ENCODE measurements at regions not wholly inside any gene's neighbourhood (a gene's known extent, or its start where the extent isn't known, plus 50 kb on each side); places are given as distances from the start of the nearest gene placed in this dataset.
"Not testable (repeated sequence)": the region's sequence is repeated elsewhere in the genome, so short reads cannot be mapped to it uniquely, and the experiment has no call there.

DNA sequence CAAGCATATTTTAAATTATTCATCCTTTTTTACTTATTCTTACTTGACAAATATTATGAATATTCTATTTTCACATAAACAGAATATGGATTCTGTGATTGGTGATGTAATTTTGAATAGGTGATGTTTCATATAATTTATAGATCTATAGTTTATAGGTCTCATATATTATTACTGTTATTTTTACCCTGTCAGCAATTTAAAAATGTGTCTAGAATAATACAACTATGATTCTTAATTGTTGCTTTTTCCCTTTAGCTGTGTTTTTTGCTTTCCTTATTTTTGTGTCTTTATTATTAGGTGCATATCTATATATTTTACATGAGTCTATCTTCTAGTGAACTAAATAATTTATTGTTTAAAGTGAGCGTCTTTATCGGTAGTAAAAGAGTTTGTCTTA, 226.7 kb upstream of the FSIP2 start:
- no peak overlapping the region for H3K27ac ChIP-seq (ENCODE audit: low read depth in 1 of 2, low read length in 1 of 2)
- WGBS = 98% methylated on average over 2 of the region's 2 CpGs
- no peaks in the 10 kb centered on the region for H3K27me3 ChIP-seq (ENCODE audit: control insufficient read depth in 2 of 2, insufficient read depth in 1 of 2, low read length in 1 of 2)
- H3K4me3 ChIP-seq (ENCODE audit: low read length in 2 of 2) = no peak overlapping the region
- no peaks in the 10 kb centered on the region for H3K36me3 ChIP-seq (ENCODE audit: control insufficient read depth in 2 of 2, insufficient read depth in 2 of 2, low read length in 1 of 2)
- no peaks in the 10 kb centered on the region for H3K4me1 ChIP-seq (ENCODE audit: control insufficient read depth in 2 of 2, insufficient read depth in 2 of 2, low read length in 2 of 2)
- H3K9me3 ChIP-seq (ENCODE audit: control insufficient read depth in 2 of 2, insufficient read depth in 1 of 2, low read length in 1 of 2) = peaks cover 0 to 6% of the 10 kb centered on the region in 2 donors
- DNase-seq (ENCODE audit: low read depth in 6 of 9, low spot score in 9 of 9) = no peak

GRCh38 chr2:185522472-185522871, 216.1 kb upstream of the FSIP2 start:
- H3K27me3 ChIP-seq (ENCODE audit: control insufficient read depth in 2 of 2, insufficient read depth in 1 of 2, low read length in 1 of 2) = no peaks in the 10 kb centered on the region
- DNase-seq (ENCODE audit: low read depth in 6 of 9, low spot score in 9 of 9) = no peak
- WGBS = 78% methylated on average over 6 of the region's 6 CpGs
- no peak overlapping the region for H3K4me3 ChIP-seq (ENCODE audit: low read length in 2 of 2)
- peaks cover 0 to 10% of the 10 kb centered on the region in 2 donors for H3K9me3 ChIP-seq (ENCODE audit: control insufficient read depth in 2 of 2, insufficient read depth in 1 of 2, low read length in 1 of 2)
- no peaks in the 10 kb centered on the region for H3K36me3 ChIP-seq (ENCODE audit: control insufficient read depth in 2 of 2, insufficient read depth in 2 of 2, low read length in 1 of 2)
- H3K4me1 ChIP-seq (ENCODE audit: control insufficient read depth in 2 of 2, insufficient read depth in 2 of 2, low read length in 2 of 2) = no peaks in the 10 kb centered on the region
- no peak overlapping the region for H3K27ac ChIP-seq (ENCODE audit: low read depth in 1 of 2, low read length in 1 of 2)

- H3K9me3 ChIP-seq (ENCODE audit: control insufficient read depth in 2 of 2, insufficient read depth in 1 of 2, low read length in 1 of 2); DNase-seq (ENCODE audit: low read depth in 6 of 9, low spot score in 9 of 9); H3K27me3 ChIP-seq (ENCODE audit: control insufficient read depth in 2 of 2, insufficient read depth in 1 of 2, low read length in 1 of 2); H3K27ac ChIP-seq (ENCODE audit: low read depth in 1 of 2, low read length in 1 of 2); H3K4me1 ChIP-seq (ENCODE audit: control insufficient read depth in 2 of 2, insufficient read depth in 2 of 2, low read length in 2 of 2); H3K4me3 ChIP-seq (ENCODE audit: low read length in 2 of 2); H3K36me3 ChIP-seq (ENCODE audit: control insufficient read depth in 2 of 2, insufficient read depth in 2 of 2, low read length in 1 of 2): not testable (repeated sequence)
- 83% methylated on average over 2 of the region's 2 CpGs for WGBS
Observed at GRCh38 chr2:185524242-185524641, 214.4 kb upstream of the FSIP2 start.

GRCh38 chr2:185526161-185526560, 212.4 kb upstream of the FSIP2 start:
- H3K27ac ChIP-seq (ENCODE audit: low read depth in 1 of 2, low read length in 1 of 2) = no peak overlapping the region
- H3K4me3 ChIP-seq (ENCODE audit: low read length in 2 of 2) = no peak overlapping the region
- no peak for DNase-seq (ENCODE audit: low read depth in 6 of 9, low spot score in 9 of 9)
- no peaks in the 10 kb centered on the region for H3K36me3 ChIP-seq (ENCODE audit: control insufficient read depth in 2 of 2, insufficient read depth in 2 of 2, low read length in 1 of 2)
- H3K4me1 ChIP-seq (ENCODE audit: control insufficient read depth in 2 of 2, insufficient read depth in 2 of 2, low read length in 2 of 2) = no peaks in the 10 kb centered on the region
- H3K27me3 ChIP-seq (ENCODE audit: control insufficient read depth in 2 of 2, insufficient read depth in 1 of 2, low read length in 1 of 2) = no peaks in the 10 kb centered on the region
- H3K9me3 ChIP-seq (ENCODE audit: control insufficient read depth in 2 of 2, insufficient read depth in 1 of 2, low read length in 1 of 2) = no peaks in the 10 kb centered on the region
- WGBS = 97% methylated on average over 1 of the region's 1 CpG

GRCh38 chr2:185531721-185532120, 206.9 kb upstream of the FSIP2 start:
- no peaks in the 10 kb centered on the region for H3K27me3 ChIP-seq (ENCODE audit: control insufficient read depth in 2 of 2, insufficient read depth in 1 of 2, low read length in 1 of 2)
- H3K4me1 ChIP-seq (ENCODE audit: control insufficient read depth in 2 of 2, insufficient read depth in 2 of 2, low read length in 2 of 2) = no peaks in the 10 kb centered on the region
- H3K36me3 ChIP-seq (ENCODE audit: control insufficient read depth in 2 of 2, insufficient read depth in 2 of 2, low read length in 1 of 2) = no peaks in the 10 kb centered on the region
- 86% methylated on average over 2 of the region's 2 CpGs for WGBS
- no peak for DNase-seq (ENCODE audit: low read depth in 6 of 9, low spot score in 9 of 9)
- H3K4me3 ChIP-seq (ENCODE audit: low read length in 2 of 2) = no peak overlapping the region
- no peak overlapping the region for H3K27ac ChIP-seq (ENCODE audit: low read depth in 1 of 2, low read length in 1 of 2)
- no peaks in the 10 kb centered on the region for H3K9me3 ChIP-seq (ENCODE audit: control insufficient read depth in 2 of 2, insufficient read depth in 1 of 2, low read length in 1 of 2)

DNA sequence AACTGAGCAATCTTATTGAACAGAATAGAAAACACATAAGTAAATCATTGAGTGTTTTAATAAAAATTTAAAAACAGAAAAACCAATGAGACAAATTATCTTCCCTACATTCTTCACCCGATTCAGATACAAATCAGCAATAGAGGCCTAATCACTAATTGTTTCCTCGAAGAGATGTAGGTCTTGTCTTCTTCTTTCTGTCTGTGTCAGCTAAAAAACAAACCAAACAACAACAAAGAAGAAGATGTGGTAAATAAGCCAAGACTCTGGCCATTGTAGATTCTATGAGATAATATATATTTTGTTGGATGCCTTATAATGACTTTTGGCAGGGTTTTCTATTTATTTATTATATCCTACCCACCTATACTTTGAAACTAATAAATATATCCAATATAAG, 200.9 kb upstream of the FSIP2 start:
- H3K27me3 ChIP-seq (ENCODE audit: control insufficient read depth in 2 of 2, insufficient read depth in 1 of 2, low read length in 1 of 2) = no peaks in the 10 kb centered on the region
- H3K27ac ChIP-seq (ENCODE audit: low read depth in 1 of 2, low read length in 1 of 2) = no peak overlapping the region
- no peak for DNase-seq (ENCODE audit: low read depth in 6 of 9, low spot score in 9 of 9)
- no peaks in the 10 kb centered on the region for H3K4me1 ChIP-seq (ENCODE audit: control insufficient read depth in 2 of 2, insufficient read depth in 2 of 2, low read length in 2 of 2)
- no peaks in the 10 kb centered on the region for H3K9me3 ChIP-seq (ENCODE audit: control insufficient read depth in 2 of 2, insufficient read depth in 1 of 2, low read length in 1 of 2)
- H3K4me3 ChIP-seq (ENCODE audit: low read length in 2 of 2) = no peak overlapping the region
- no peaks in the 10 kb centered on the region for H3K36me3 ChIP-seq (ENCODE audit: control insufficient read depth in 2 of 2, insufficient read depth in 2 of 2, low read length in 1 of 2)
- 92% methylated on average over 2 of the region's 2 CpGs for WGBS

GRCh38 chr2:185567196-185567595, 171.4 kb upstream of the FSIP2 start:
- Histone ChIP-seq H3K4me1 (ENCODE audit: control insufficient read depth in 2 of 2, insufficient read depth in 2 of 2, low read length in 2 of 2) (no peaks in the 10 kb centered on the region), H3K9me3 (ENCODE audit: control insufficient read depth in 2 of 2, insufficient read depth in 1 of 2, low read length in 1 of 2) (no peaks in the 10 kb centered on the region), H3K4me3 (ENCODE audit: low read length in 2 of 2) (no peak overlapping the region), H3K27ac (ENCODE audit: low read depth in 1 of 2, low read length in 1 of 2) (no peak overlapping the region), H3K27me3 (ENCODE audit: control insufficient read depth in 2 of 2, insufficient read depth in 1 of 2, low read length in 1 of 2) (no peaks in the 10 kb centered on the region), H3K36me3 (ENCODE audit: control insufficient read depth in 2 of 2, insufficient read depth in 2 of 2, low read length in 1 of 2) (no peaks in the 10 kb centered on the region)
- DNase-seq (ENCODE audit: low read depth in 6 of 9, low spot score in 9 of 9) = no peak
- WGBS = 89% methylated on average over 2 of the region's 2 CpGs

DNA sequence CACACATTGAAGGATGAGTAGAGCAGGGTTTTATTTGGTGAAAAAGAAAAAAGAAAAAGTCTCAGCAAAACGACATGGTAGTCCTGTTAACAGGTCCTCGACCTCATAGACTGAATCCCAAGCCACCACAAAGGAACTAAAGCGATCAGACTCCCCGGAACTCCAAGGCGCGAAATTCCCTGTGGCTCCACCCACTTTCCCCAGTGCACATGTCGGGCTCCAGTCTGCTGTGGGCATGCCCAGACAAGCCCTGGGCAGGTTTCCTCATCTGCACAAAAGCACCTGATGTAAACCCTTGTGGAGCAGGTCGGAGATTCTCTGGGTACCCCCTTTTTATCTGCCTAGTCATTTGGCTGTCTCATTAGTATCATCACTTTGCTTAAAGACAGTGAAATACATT, 170.7 kb upstream of the FSIP2 start:
- WGBS = 89% methylated on average over 8 of the region's 8 CpGs
- Histone ChIP-seq H3K4me1 (ENCODE audit: control insufficient read depth in 2 of 2, insufficient read depth in 2 of 2, low read length in 2 of 2) (no peaks in the 10 kb centered on the region), H3K9me3 (ENCODE audit: control insufficient read depth in 2 of 2, insufficient read depth in 1 of 2, low read length in 1 of 2) (no peaks in the 10 kb centered on the region), H3K4me3 (ENCODE audit: low read length in 2 of 2) (no peak overlapping the region), H3K27ac (ENCODE audit: low read depth in 1 of 2, low read length in 1 of 2) (no peak overlapping the region), H3K27me3 (ENCODE audit: control insufficient read depth in 2 of 2, insufficient read depth in 1 of 2, low read length in 1 of 2) (no peaks in the 10 kb centered on the region), H3K36me3 (ENCODE audit: control insufficient read depth in 2 of 2, insufficient read depth in 2 of 2, low read length in 1 of 2) (no peaks in the 10 kb centered on the region)
- no peak for DNase-seq (ENCODE audit: low read depth in 6 of 9, low spot score in 9 of 9)

GRCh38 chr2:185578322-185578721, 160.3 kb upstream of the FSIP2 start:
- DNase-seq (ENCODE audit: low read depth in 6 of 9, low spot score in 9 of 9) = no peak
- 90% methylated on average over 3 of the region's 3 CpGs for WGBS
- no peaks in the 10 kb centered on the region for H3K27me3 ChIP-seq (ENCODE audit: control insufficient read depth in 2 of 2, insufficient read depth in 1 of 2, low read length in 1 of 2)
- H3K4me3 ChIP-seq (ENCODE audit: low read length in 2 of 2) = no peak overlapping the region
- no peaks in the 10 kb centered on the region for H3K36me3 ChIP-seq (ENCODE audit: control insufficient read depth in 2 of 2, insufficient read depth in 2 of 2, low read length in 1 of 2)
- H3K9me3 ChIP-seq (ENCODE audit: control insufficient read depth in 2 of 2, insufficient read depth in 1 of 2, low read length in 1 of 2) = peaks cover 0 to 5% of the 10 kb centered on the region in 2 donors
- H3K27ac ChIP-seq (ENCODE audit: low read depth in 1 of 2, low read length in 1 of 2) = no peak overlapping the region
- H3K4me1 ChIP-seq (ENCODE audit: control insufficient read depth in 2 of 2, insufficient read depth in 2 of 2, low read length in 2 of 2) = no peaks in the 10 kb centered on the region
